ENCODE measurements at regions not wholly inside any gene's neighbourhood (a gene's known extent, or its start where the extent isn't known, plus 50 kb on each side); places are given as distances from the start of the nearest gene placed in this dataset.
"Not testable (repeated sequence)": the region's sequence is repeated elsewhere in the genome, so short reads cannot be mapped to it uniquely, and the experiment has no call there.

DNA sequence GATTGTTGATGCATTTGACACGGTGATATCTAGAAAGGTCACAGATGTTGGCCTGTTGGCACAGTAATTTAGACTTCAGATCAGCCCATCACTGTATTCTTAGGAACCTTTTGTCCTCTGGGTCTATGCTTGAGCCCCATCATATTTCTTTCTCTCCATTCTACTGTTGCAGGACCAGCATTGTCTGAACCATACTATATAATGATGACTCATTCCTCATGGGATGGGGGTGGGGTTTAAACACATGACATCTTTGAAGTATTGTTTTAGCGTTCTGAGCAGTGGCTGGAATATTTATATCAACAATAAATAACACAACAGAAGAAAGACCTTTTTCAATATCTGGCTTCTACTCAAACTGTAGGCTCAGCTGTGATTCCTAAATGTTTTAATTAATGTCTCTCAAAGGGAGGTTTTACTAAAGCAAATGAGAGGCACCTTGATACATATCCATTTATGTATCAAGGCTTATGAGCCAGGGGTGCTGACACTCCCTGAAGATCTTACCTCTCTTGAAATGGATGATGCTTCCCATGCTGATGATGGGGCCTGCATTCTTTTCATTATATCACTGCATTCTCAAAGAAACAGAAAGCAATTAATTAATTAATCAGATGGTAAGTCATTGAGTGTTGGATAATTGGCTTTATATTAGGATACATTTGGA lies 379.0 kb upstream of the GOT2 start:
- DNase-seq (ENCODE audit: low read depth in 3 of 3): no peak

DNA sequence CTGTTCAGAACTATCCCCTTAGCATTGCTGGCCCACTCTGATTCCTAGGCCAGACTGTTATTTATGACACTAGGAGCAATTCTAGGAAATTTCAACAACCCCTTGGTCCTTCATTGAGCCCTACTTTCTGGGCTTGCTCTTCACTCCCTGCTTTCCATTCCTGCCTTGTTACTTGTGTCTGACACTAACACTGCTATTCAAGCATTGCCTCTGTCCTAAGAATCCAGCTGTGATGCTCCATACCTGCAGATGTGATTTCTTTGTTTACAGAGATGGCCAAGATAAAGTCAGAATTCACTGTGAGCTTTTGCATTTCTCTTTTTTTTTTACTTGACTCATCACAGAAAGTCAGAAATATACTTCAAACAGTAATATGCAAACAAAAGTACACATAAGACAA lies 377.2 kb upstream of the GOT2 start:
- no peak for DNase-seq (ENCODE audit: low read depth in 3 of 3)

DNA sequence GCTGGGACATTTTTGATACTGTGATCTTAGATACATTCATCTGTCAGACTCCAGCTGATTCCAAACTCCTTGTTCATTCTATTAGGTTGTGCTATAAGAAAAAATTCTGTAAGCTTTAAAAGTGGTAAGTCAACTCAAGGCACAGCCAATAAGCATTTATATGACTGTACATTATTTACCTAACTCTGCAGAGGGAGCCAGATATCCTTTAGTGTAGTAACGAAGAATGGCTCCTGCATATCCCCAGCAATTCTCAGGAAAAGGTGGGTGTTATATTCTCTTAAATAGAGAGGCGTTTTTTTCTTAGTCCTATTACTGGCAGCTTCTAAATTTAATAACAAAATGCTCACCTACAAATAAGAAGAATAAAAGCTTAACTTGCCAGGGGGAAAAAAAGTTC lies 374.3 kb upstream of the GOT2 start:
- DNase-seq (ENCODE audit: low read depth in 3 of 3): no peak

- DNase-seq (ENCODE audit: low read depth in 3 of 3): not testable (repeated sequence)
Measured at GRCh38 chr16:59096682-59097081, 362.6 kb upstream of the GOT2 start.

DNA sequence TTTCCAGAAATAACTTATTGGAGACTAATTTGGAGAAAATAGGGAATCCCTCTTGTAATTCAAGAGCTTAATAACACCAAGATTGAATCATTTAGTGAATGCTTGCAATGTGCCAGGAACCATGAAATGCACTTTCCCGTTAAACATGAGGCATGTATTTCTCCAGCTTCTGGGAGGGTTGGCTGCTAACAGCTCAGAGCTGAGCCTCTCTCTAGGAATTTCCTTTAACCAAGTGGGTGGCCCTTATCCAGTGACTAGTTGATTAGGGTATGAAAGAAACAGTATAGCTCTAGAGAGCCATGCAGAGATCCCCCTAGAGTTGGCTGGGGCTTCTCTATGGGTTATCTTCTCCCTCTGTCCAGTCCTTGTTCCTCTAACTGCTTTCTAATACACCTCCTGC lies 356.4 kb upstream of the GOT2 start:
- no peak for DNase-seq (ENCODE audit: low read depth in 3 of 3)

DNA sequence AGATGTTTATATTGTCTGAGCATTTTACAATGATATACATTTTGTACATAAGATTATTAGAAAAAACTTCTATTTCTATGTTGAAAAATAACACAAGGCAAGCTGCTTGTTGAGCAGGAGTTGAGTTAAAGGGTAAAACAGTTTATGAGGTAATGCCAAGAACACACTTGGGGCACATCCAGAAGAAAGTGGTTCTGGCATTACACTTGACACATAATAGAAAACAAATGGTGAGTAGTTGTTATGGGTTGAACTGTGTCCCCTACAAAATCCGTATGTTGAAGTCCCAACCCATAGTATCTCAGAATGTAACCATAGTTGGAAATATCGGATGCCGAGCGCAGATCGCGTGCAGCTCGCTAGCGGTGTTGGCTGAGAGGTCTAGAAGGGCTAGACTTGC lies 354.3 kb upstream of the GOT2 start:
- no peak for DNase-seq (ENCODE audit: low read depth in 3 of 3)

GRCh38 chr16:59087641-59088040 lies 353.5 kb upstream of the GOT2 start:
- no peak for DNase-seq (ENCODE audit: low read depth in 3 of 3)

GRCh38 chr16:59067205-59067604 lies 333.1 kb upstream of the GOT2 start:
- no peak for DNase-seq (ENCODE audit: low read depth in 3 of 3)

- no peak for DNase-seq (ENCODE audit: low read depth in 3 of 3)
Measured at GRCh38 chr16:59060207-59060606, 326.1 kb upstream of the GOT2 start.

- no peak for DNase-seq (ENCODE audit: low read depth in 3 of 3)
Measured at GRCh38 chr16:59058250-59058649, 324.1 kb upstream of the GOT2 start.

- DNase-seq (ENCODE audit: low read depth in 3 of 3): no peak
Measured at GRCh38 chr16:59053911-59054310, 319.8 kb upstream of the GOT2 start.

DNA sequence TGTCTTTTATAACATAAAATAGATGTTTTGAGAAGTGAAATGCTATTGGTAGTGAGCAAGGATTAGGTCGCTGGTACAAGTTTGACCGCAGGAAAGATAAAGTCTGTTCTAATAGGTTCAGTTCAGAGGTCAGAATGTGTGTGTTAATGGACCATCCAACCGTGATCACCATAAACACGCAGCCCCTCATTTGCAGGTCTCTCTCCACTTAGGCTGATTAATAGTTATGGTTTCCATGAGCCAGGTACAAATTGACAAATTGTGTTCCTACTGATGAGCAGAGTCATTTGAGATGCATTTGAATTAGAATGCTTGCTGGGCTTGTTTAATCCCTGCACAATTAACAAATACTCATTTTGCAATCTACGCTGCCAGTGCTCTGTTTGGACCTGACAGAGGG lies 318.1 kb upstream of the GOT2 start:
- DNase-seq (ENCODE audit: low read depth in 3 of 3): no peak

DNA sequence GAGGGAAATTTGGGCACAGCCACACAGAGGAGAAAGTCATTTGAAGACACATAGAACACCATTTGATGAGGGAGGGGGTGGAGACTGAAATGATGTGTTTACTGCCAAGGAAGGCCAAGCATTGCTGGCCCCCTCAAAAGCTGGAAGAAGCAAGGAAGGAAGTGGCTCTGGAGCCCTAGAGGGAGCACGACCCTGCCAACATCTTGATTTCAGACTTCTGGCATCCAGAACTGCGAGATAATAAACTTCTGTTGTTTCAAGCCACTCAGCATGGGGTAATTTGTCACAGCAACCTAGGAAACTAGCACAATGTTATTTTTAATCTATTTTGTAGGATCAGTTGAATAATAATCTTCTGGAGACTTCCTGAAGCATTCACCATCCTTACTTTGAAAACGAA lies 314.8 kb upstream of the GOT2 start:
- DNase-seq (ENCODE audit: low read depth in 3 of 3): no peak

DNA sequence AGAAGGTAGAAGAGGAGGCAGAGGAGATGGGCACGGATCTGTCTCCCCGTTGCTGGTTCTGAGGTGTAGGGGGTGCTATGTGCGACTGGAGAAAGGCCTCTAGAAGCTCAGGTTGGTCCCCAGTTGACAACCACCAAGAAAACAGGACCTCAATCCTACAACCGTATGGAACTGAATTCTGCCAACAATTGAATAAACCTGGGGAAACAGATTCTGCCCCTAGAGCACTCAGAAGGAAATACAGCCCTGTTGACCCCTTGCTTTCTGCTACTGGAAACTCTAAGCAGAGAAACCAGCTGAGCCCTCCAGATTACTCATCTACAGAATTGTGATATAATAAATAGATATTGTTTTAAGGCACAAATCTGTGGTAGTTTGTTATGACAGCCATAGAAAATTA lies 313.0 kb upstream of the GOT2 start:
- DNase-seq (ENCODE audit: low read depth in 3 of 3): no peak

- DNase-seq (ENCODE audit: low read depth in 3 of 3): no peak
Measured at GRCh38 chr16:59046335-59046734, 312.2 kb upstream of the GOT2 start.

- no peak for DNase-seq (ENCODE audit: low read depth in 3 of 3)
Measured at GRCh38 chr16:59045501-59045900, 311.4 kb upstream of the GOT2 start.

- no peak for DNase-seq (ENCODE audit: low read depth in 3 of 3)
Measured at GRCh38 chr16:59044616-59045015, 310.5 kb upstream of the GOT2 start.

DNA sequence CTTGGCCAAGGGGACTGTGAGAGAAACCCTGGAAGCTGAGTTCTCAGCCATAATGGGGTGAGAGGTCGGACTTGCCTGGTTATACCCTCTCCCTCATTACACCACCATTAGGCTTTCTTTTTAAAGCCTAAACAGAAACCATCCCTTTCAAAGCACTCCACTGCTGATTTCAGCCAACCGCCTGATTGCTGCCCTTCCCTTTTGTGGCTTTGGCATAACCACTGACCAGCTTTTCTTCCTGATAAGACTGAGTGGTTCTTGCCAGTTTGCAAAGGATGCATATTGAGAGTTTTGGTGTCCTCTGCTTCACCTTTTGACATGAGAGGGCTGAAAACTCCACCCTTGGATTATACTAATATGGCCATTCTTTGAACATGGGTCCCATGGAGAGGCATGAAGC lies 308.2 kb upstream of the GOT2 start:
- DNase-seq (ENCODE audit: low read depth in 3 of 3): no peak

- DNase-seq (ENCODE audit: low read depth in 3 of 3): no peak
Measured at GRCh38 chr16:59039066-59039720, 305.1 kb upstream of the GOT2 start.

DNA sequence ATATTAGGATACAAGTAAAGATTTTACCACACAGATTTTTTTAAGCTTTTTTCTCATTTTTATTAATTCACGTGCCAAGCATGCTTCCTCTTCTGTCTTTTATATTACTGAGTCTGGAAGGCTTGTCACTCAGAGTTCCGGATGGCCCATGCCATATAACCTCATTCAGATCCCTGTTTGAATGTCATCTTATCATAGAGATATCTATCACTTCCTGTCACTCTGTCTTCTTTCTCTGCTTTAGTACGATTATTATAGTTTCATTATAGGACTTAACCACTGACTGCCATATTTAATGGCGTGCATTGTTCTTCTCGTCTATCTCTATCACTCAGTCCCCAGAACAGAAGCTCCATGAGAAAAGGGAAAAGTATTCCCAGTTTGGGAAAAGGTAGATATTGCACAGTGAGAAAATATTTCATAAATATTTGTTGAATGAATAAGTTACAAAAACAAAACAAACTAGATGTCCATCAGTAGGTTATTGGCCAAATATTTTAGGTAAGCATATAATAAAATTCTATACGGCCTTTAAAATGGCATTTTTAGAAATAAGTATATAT lies 296.9 kb upstream of the GOT2 start:
- no peak for DNase-seq (ENCODE audit: low read depth in 3 of 3)

DNA sequence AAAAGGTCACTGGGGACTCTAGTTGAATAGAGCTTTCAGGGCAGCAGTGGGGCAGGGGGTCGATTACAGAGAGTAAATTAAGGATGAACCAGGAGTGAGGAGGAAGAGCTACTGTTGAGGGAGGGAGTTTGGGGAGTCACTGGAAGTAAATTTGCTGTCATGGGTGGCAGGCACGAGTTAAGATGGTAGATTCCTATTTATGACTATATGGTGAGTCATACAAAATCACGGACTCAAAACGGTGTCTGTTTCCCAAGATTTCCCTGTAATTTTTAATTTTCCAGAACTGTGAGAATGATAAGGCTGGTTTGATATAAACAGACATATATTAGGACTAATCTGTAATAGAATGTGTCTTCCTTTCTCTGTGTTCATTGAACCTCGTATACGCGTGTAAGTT lies 287.6 kb upstream of the GOT2 start:
- DNase-seq (ENCODE audit: low read depth in 3 of 3): no peak

GRCh38 chr16:59013930-59014329 lies 279.8 kb upstream of the GOT2 start:
- DNase-seq (ENCODE audit: low read depth in 3 of 3): no peak

- DNase-seq (ENCODE audit: low read depth in 3 of 3): no peak
Measured at GRCh38 chr16:58999762-59000161, 265.6 kb upstream of the GOT2 start.

DNA sequence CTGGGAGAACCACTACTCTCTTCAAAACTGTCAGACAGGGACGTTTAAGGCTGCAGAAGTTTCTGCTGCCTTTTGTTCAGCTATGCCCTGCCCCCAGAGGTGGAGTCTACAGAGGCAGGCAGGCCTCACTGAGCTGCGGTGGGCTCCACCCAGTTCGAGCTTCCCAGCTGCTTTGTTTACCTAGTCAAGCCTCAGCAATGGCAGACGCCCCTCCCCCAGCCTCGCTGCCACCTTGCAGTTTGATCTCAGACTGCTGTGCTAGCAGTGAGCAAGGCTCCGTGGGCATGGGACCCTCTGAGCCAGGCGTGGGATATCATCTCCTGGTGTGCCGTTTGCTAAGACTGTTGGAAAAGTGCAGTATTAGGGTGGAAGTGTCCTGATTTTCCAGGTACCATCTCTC lies 258.6 kb upstream of the GOT2 start:
- DNase-seq (ENCODE audit: low read depth in 3 of 3): not testable (repeated sequence)

Measured in stimulated activated CD4-positive, alpha-beta T cell treated with anti-CD3 and anti-CD28 coated beads, TNF-alpha, amount 100 ng/mL, for 48 hours (primary cell).